ENCODE measurements at regions not wholly inside any gene's neighbourhood (a gene's known extent, or its start where the extent isn't known, plus 50 kb on each side); places are given as distances from the start of the nearest gene placed in this dataset.
"Not testable (repeated sequence)": the region's sequence is repeated elsewhere in the genome, so short reads cannot be mapped to it uniquely, and the experiment has no call there.

- Mint-ChIP-seq H3K9me3 (peaks cover 16% of the 10 kb centered on the region), H3K27me3 (peaks cover 2% of the 10 kb centered on the region), H3K36me3 (ENCODE audit: low read depth) (no peaks in the 10 kb centered on the region), H3K4me3 (no peak overlapping the region), H3K27ac (no peak overlapping the region), H3K4me1 (no peaks in the 10 kb centered on the region)
- DNase-seq: no peak
- intact Hi-C loops (cut with micrococcal nuclease): no loop called here
These were observed 79.7 kb downstream of the SHANK2 start for GRCh38 chr11:71172680-71173079.

GRCh38 chr11:71171576-71171975 is 80.8 kb downstream of the SHANK2 start:
- H3K27me3 Mint-ChIP-seq: no peaks in the 10 kb centered on the region
- no peak overlapping the region for H3K4me3 Mint-ChIP-seq
- H3K4me1 Mint-ChIP-seq: no peaks in the 10 kb centered on the region
- no peak for DNase-seq
- intact Hi-C loops (cut with micrococcal nuclease): no loop called here
- no peaks in the 10 kb centered on the region for H3K36me3 Mint-ChIP-seq (ENCODE audit: low read depth)
- peaks cover 7% of the 10 kb centered on the region for H3K9me3 Mint-ChIP-seq
- no peak overlapping the region for H3K27ac Mint-ChIP-seq

GRCh38 chr11:71170624-71171423 is 81.6 kb downstream of the SHANK2 start:
- intact Hi-C loops (cut with micrococcal nuclease): no loop called here
- Mint-ChIP-seq H3K27me3 (no peaks in the 10 kb centered on the region), H3K9me3 (peaks cover 5% of the 10 kb centered on the region), H3K4me1 (no peaks in the 10 kb centered on the region), H3K36me3 (ENCODE audit: low read depth) (no peaks in the 10 kb centered on the region), H3K4me3 (no peak overlapping the region), H3K27ac (no peak overlapping the region)
- no peak for DNase-seq

GRCh38 chr11:71169313-71169712 is 83.1 kb downstream of the SHANK2 start:
- no peak overlapping the region for H3K27ac Mint-ChIP-seq
- no peaks in the 10 kb centered on the region for H3K36me3 Mint-ChIP-seq (ENCODE audit: low read depth)
- no peaks in the 10 kb centered on the region for H3K4me1 Mint-ChIP-seq
- H3K4me3 Mint-ChIP-seq: no peak overlapping the region
- intact Hi-C loops (cut with micrococcal nuclease): no loop called here
- H3K9me3 Mint-ChIP-seq: no peaks in the 10 kb centered on the region
- no peak for DNase-seq
- H3K27me3 Mint-ChIP-seq: no peaks in the 10 kb centered on the region

- intact Hi-C loops (cut with micrococcal nuclease); H3K4me1 Mint-ChIP-seq; H3K27me3 Mint-ChIP-seq; H3K36me3 Mint-ChIP-seq (ENCODE audit: low read depth); H3K9me3 Mint-ChIP-seq; DNase-seq; H3K27ac Mint-ChIP-seq; H3K4me3 Mint-ChIP-seq: not testable (repeated sequence)
These were observed 84.6 kb downstream of the SHANK2 start for GRCh38 chr11:71167814-71168213.

- Mint-ChIP-seq H3K4me3 (no peak overlapping the region), H3K36me3 (ENCODE audit: low read depth) (no peaks in the 10 kb centered on the region), H3K27me3 (no peaks in the 10 kb centered on the region), H3K4me1 (no peaks in the 10 kb centered on the region), H3K9me3 (no peaks in the 10 kb centered on the region), H3K27ac (no peak overlapping the region)
- no peak for DNase-seq
- intact Hi-C loops (cut with micrococcal nuclease): no loop called here
These were observed 86.6 kb downstream of the SHANK2 start for GRCh38 chr11:71165771-71166170.

GRCh38 chr11:71164621-71165020 is 87.8 kb downstream of the SHANK2 start:
- H3K4me3 Mint-ChIP-seq: no peak overlapping the region
- H3K4me1 Mint-ChIP-seq: no peaks in the 10 kb centered on the region
- H3K27me3 Mint-ChIP-seq: no peaks in the 10 kb centered on the region
- no peaks in the 10 kb centered on the region for H3K36me3 Mint-ChIP-seq (ENCODE audit: low read depth)
- no peak overlapping the region for H3K27ac Mint-ChIP-seq
- intact Hi-C loops (cut with micrococcal nuclease): no loop called here
- DNase-seq: no peak
- H3K9me3 Mint-ChIP-seq: no peaks in the 10 kb centered on the region

- H3K36me3 Mint-ChIP-seq (ENCODE audit: low read depth): no peaks in the 10 kb centered on the region
These were observed 88.2 kb downstream of the SHANK2 start for GRCh38 chr11:71164186-71164585.

GRCh38 chr11:71163371-71163770 is 89.0 kb downstream of the SHANK2 start:
- no peak for DNase-seq
- no peak overlapping the region for H3K4me3 Mint-ChIP-seq
- H3K27me3 Mint-ChIP-seq: no peaks in the 10 kb centered on the region
- no peaks in the 10 kb centered on the region for H3K36me3 Mint-ChIP-seq (ENCODE audit: low read depth)
- H3K4me1 Mint-ChIP-seq: no peaks in the 10 kb centered on the region
- no peak overlapping the region for H3K27ac Mint-ChIP-seq
- no peaks in the 10 kb centered on the region for H3K9me3 Mint-ChIP-seq
- intact Hi-C loops (cut with micrococcal nuclease): no loop called here

More at GRCh38 chr11:71164186-71164585, 88.2 kb downstream of the SHANK2 start:
- H3K27me3 Mint-ChIP-seq: no peaks in the 10 kb centered on the region
- intact Hi-C loops (cut with micrococcal nuclease): no loop called here
- no peak for DNase-seq
- H3K27ac Mint-ChIP-seq: no peak overlapping the region
- H3K9me3 Mint-ChIP-seq: no peaks in the 10 kb centered on the region
- no peak overlapping the region for H3K4me3 Mint-ChIP-seq
- H3K4me1 Mint-ChIP-seq: no peaks in the 10 kb centered on the region

GRCh38 chr11:71158936-71159335 is 93.4 kb downstream of the SHANK2 start:
- intact Hi-C loops (cut with micrococcal nuclease): no loop called here
- H3K4me3 Mint-ChIP-seq: no peak overlapping the region
- H3K4me1 Mint-ChIP-seq: no peaks in the 10 kb centered on the region
- no peaks in the 10 kb centered on the region for H3K9me3 Mint-ChIP-seq
- no peak overlapping the region for H3K27ac Mint-ChIP-seq
- DNase-seq: no peak
- H3K27me3 Mint-ChIP-seq: no peaks in the 10 kb centered on the region
- no peaks in the 10 kb centered on the region for H3K36me3 Mint-ChIP-seq (ENCODE audit: low read depth)

GRCh38 chr11:71157676-71158075 is 94.7 kb downstream of the SHANK2 start:
- H3K27me3 Mint-ChIP-seq; H3K9me3 Mint-ChIP-seq; intact Hi-C loops (cut with micrococcal nuclease); DNase-seq; H3K4me1 Mint-ChIP-seq; H3K36me3 Mint-ChIP-seq (ENCODE audit: low read depth); H3K4me3 Mint-ChIP-seq; H3K27ac Mint-ChIP-seq: not testable (repeated sequence)

GRCh38 chr11:71156301-71156700 is 96.1 kb downstream of the SHANK2 start:
- no peaks in the 10 kb centered on the region for H3K36me3 Mint-ChIP-seq (ENCODE audit: low read depth)
- intact Hi-C loops (cut with micrococcal nuclease): no loop called here
- H3K27me3 Mint-ChIP-seq: peaks cover 5% of the 10 kb centered on the region
- no peaks in the 10 kb centered on the region for H3K4me1 Mint-ChIP-seq
- no peak for DNase-seq
- no peak overlapping the region for H3K4me3 Mint-ChIP-seq
- H3K27ac Mint-ChIP-seq: no peak overlapping the region
- no peaks in the 10 kb centered on the region for H3K9me3 Mint-ChIP-seq

GRCh38 chr11:71155846-71156245 is 96.5 kb downstream of the SHANK2 start:
- Mint-ChIP-seq H3K36me3 (ENCODE audit: low read depth) (no peaks in the 10 kb centered on the region), H3K9me3 (no peaks in the 10 kb centered on the region), H3K27ac (no peak overlapping the region), H3K27me3 (peaks cover 5% of the 10 kb centered on the region), H3K4me3 (no peak overlapping the region), H3K4me1 (no peaks in the 10 kb centered on the region)
- DNase-seq: no peak
- intact Hi-C loops (cut with micrococcal nuclease): no loop called here

- H3K27ac Mint-ChIP-seq: no peak overlapping the region
- H3K36me3 Mint-ChIP-seq (ENCODE audit: low read depth): no peaks in the 10 kb centered on the region
- no peak for DNase-seq
- peaks cover 5% of the 10 kb centered on the region for H3K27me3 Mint-ChIP-seq
- intact Hi-C loops (cut with micrococcal nuclease): no loop called here
- no peaks in the 10 kb centered on the region for H3K9me3 Mint-ChIP-seq
- no peak overlapping the region for H3K4me3 Mint-ChIP-seq
- H3K4me1 Mint-ChIP-seq: no peaks in the 10 kb centered on the region
These were observed 98.0 kb downstream of the SHANK2 start for GRCh38 chr11:71154261-71154805.

- intact Hi-C loops (cut with micrococcal nuclease): no loop called here
- H3K36me3 Mint-ChIP-seq (ENCODE audit: low read depth): no peaks in the 10 kb centered on the region
- no peak overlapping the region for H3K27ac Mint-ChIP-seq
- peaks cover 5% of the 10 kb centered on the region for H3K27me3 Mint-ChIP-seq
- H3K9me3 Mint-ChIP-seq: no peaks in the 10 kb centered on the region
- no peak overlapping the region for H3K4me3 Mint-ChIP-seq
- no peak for DNase-seq
- no peaks in the 10 kb centered on the region for H3K4me1 Mint-ChIP-seq
These were observed 99.4 kb downstream of the SHANK2 start for GRCh38 chr11:71153005-71153390.

Data from activated CD4-positive, alpha-beta T cell treated with anti-CD3 and anti-CD28 coated beads, Interleukin-2, amount 10 ng/mL, durations not matched to agents 24 days and 14 days (primary cell).